Keratinocyte (primary cell): ENCODE measurements at regions not wholly inside any gene's neighbourhood (a gene's known extent, or its start where the extent isn't known, plus 50 kb on each side); places are given as distances from the start of the nearest gene placed in this dataset.
"Not testable (repeated sequence)": the region's sequence is repeated elsewhere in the genome, so short reads cannot be mapped to it uniquely, and the experiment has no call there.

Source experiments
- EZH2 ChIP-seq: IDR thresholded peaks from one replicate; pipeline ENCODE4 v1.6.1; 2012; ENCODE audit warnings: inconsistent platforms, mild to moderate bottlenecking, low read length, moderate library complexity
- TF ChIP-seq, protein P1 (sequence below), 3 experiments: IDR thresholded peaks in 1 of 3; conservative IDR thresholded peaks in 1 of 3; optimal IDR thresholded peaks in 1 of 3; 2 replicates in 2 of 3; 3 replicates in 1 of 3; pipeline versions ENCODE3 to v1.5.1; 2011; ENCODE audit warnings: low read length in 3 of 3, mild to moderate bottlenecking in 3 of 3, moderate library complexity in 2 of 3, control low read depth in 1 of 3, inconsistent platforms in 1 of 3; ENCODE audit not compliant: insufficient read depth in 2 of 3; ENCODE audit errors: extremely low read depth in 1 of 3

DNA sequence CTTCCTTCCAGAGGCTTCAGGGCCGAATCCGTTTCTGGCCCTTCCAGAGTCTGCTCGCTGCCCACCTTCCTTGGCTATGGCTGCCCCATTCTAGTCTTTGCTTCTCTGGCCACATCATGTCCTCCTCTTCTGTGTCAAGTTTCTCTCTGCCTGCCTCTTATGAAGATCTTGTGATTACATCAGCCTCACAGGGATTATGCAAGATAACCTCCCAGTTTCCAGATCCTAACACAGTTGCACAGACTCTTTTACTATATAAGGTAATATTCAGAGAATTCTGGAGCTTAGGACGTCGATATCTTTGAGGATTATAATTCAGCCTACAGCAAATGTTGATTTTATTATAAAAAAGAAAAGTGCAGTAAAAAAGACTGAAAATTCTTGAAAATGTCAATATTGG is 52.1 kb downstream of the NPIPB11 start:
- TF ChIP-seq, protein P1, sequence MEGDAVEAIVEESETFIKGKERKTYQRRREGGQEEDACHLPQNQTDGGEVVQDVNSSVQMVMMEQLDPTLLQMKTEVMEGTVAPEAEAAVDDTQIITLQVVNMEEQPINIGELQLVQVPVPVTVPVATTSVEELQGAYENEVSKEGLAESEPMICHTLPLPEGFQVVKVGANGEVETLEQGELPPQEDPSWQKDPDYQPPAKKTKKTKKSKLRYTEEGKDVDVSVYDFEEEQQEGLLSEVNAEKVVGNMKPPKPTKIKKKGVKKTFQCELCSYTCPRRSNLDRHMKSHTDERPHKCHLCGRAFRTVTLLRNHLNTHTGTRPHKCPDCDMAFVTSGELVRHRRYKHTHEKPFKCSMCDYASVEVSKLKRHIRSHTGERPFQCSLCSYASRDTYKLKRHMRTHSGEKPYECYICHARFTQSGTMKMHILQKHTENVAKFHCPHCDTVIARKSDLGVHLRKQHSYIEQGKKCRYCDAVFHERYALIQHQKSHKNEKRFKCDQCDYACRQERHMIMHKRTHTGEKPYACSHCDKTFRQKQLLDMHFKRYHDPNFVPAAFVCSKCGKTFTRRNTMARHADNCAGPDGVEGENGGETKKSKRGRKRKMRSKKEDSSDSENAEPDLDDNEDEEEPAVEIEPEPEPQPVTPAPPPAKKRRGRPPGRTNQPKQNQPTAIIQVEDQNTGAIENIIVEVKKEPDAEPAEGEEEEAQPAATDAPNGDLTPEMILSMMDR (optimal IDR thresholded peaks at IDR 0.05 in 1 of 3, IDR thresholded peaks at IDR 0.05 in 1 of 3, conservative IDR thresholded peaks at IDR 0.05 in 1 of 3; ENCODE audit: extremely low read depth in 1 of 3, insufficient read depth in 2 of 3, low read length in 3 of 3) = not testable (repeated sequence)
- TF ChIP-seq EZH2 = not testable (repeated sequence)
